HepG2 (cell line): ENCODE measurements at regions not wholly inside any gene's neighbourhood (a gene's known extent, or its start where the extent isn't known, plus 50 kb on each side); places are given as distances from the start of the nearest gene placed in this dataset.
A peak's percentile ranks its signal among the peaks of the same experiment; 100 is the strongest.

Source experiments
- ATF7-NPFF ChIP-seq: sonication (generic); formaldehyde crosslinking; IDR thresholded peaks from 2 replicates; pipeline ENCODE4 v1.8.1; 2023; ENCODE audit warnings: mild to moderate bottlenecking, low read depth, missing genetic modification reagents, moderate library complexity
- CCDC6 ChIP-seq: sonication (generic); formaldehyde crosslinking; IDR thresholded peaks from 2 replicates; pipeline ENCODE4 v1.8.1; 2022; ENCODE audit warnings: mild to moderate bottlenecking, missing genetic modification reagents, moderate library complexity
- CEBPB ChIP-seq: IDR thresholded peaks from 2 replicates; pipeline ENCODE4 v1.6.1; 2011; ENCODE audit warnings: low read depth, low read length, improper control_type of control experiment, borderline replicate concordance
- CENPBD1 ChIP-seq: sonication (generic); formaldehyde crosslinking; IDR thresholded peaks from 2 replicates; pipeline ENCODE4 v1.8.0; 2022; ENCODE audit warnings: missing genetic modification reagents, low read depth, mild to moderate bottlenecking, borderline replicate concordance
- GATA4 ChIP-seq: sonication (generic); IDR thresholded peaks from 2 replicates; pipeline ENCODE4 v1.6.1; 2016; ENCODE audit warnings: antibody characterized with exemption, low read depth, borderline replicate concordance
- PCBP2 ChIP-seq: fragments of 200-400 bp; formaldehyde crosslinking; optimal IDR thresholded peaks from 2 replicates; pipeline ENCODE3; 2018; ENCODE audit warnings: low read length, low read depth; ENCODE audit not compliant: poor library complexity, severe bottlenecking
- RNF219 ChIP-seq: sonication (generic); formaldehyde crosslinking; IDR thresholded peaks from 2 replicates; pipeline ENCODE4 v1.5.0; 2020; ENCODE audit warnings: mild to moderate bottlenecking, missing genetic modification reagents
- SYNCRIP ChIP-seq: fragments of 200-400 bp; formaldehyde crosslinking; IDR thresholded peaks from 2 replicates; pipeline ENCODE4 v1.6.1; 2018; ENCODE audit warnings: mild to moderate bottlenecking, low read depth, low read length; ENCODE audit not compliant: insufficient read depth
- ZHX2 ChIP-seq, 2 experiments: sonication (generic) in 1 of 2; formaldehyde crosslinking in 1 of 2; IDR thresholded peaks; 2 replicates each; pipeline versions ENCODE4 v1.6.1 to v1.9.0; 2014 to 2022; ENCODE audit warnings: antibody characterized with exemption in 1 of 2, borderline replicate concordance in 1 of 2, inconsistent platforms in 1 of 2, low read depth in 1 of 2, missing genetic modification reagents in 1 of 2
- ZNF101 ChIP-seq: sonication (generic); formaldehyde crosslinking; IDR thresholded peaks from 2 replicates; pipeline ENCODE4 v1.4.0; 2020; ENCODE audit warnings: mild to moderate bottlenecking, low read depth, missing genetic modification reagents, borderline replicate concordance
- ZNF382 ChIP-seq: sonication (generic); formaldehyde crosslinking; IDR thresholded peaks from 2 replicates; pipeline ENCODE4 v1.5.0; 2020; ENCODE audit warnings: missing genetic modification reagents, mild to moderate bottlenecking, borderline replicate concordance
- ZNF619 ChIP-seq: sonication (generic); formaldehyde crosslinking; IDR thresholded peaks from 2 replicates; pipeline ENCODE4 v1.4.0; 2020; ENCODE audit warnings: mild to moderate bottlenecking, missing genetic modification reagents
- TF ChIP-seq, protein P1 (sequence below): IDR thresholded peaks from 2 replicates; pipeline ENCODE4 v1.6.1; 2018; ENCODE audit warnings: missing genetic modification reagents
- TF ChIP-seq, protein P2 (sequence below): sonication (generic); formaldehyde crosslinking; IDR thresholded peaks from 2 replicates; pipeline ENCODE4 v1.4.0; 2020; ENCODE audit warnings: missing genetic modification reagents, borderline replicate concordance

DNA sequence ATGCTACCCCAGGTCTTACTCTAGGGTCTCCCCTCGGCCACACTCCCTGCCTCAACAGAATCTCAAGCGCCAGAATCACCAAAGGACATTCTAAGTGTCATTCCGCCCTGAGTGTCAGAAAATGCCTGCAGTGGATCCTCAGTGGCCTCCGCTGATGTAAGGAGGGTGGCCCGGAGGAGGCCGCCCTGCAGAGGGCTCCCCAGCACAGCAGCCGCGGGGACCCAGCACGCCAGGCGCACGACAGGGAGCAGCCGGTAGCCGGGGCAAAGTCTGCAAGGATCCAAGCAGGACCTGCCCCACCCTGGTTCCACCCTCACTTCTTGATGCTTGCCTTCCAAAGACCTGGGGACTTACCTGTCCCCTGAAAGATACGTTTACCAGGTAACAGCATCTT, 54.2 kb upstream of the ID2 start (continued):
- TF ChIP-seq, protein P1, sequence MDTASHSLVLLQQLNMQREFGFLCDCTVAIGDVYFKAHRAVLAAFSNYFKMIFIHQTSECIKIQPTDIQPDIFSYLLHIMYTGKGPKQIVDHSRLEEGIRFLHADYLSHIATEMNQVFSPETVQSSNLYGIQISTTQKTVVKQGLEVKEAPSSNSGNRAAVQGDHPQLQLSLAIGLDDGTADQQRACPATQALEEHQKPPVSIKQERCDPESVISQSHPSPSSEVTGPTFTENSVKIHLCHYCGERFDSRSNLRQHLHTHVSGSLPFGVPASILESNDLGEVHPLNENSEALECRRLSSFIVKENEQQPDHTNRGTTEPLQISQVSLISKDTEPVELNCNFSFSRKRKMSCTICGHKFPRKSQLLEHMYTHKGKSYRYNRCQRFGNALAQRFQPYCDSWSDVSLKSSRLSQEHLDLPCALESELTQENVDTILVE (CRISPR knock-in tag): peak; percentile 63; the same call in 1 of the 2 replicates
- TF ChIP-seq ZNF619 (CRISPR knock-in tag) (no peak), CCDC6 (CRISPR knock-in tag) (no peak), RNF219 (CRISPR knock-in tag) (no peak), GATA4 (no peak), CEBPB (0 out of 2 replicates have a peak, but pooled peaks have one; percentile 5), CENPBD1 (no peak), ZNF101 (CRISPR knock-in tag) (no peak), ZHX2 (IDR thresholded peaks at IDR 0.05; ENCODE audit: low read depth) (no peak), ZHX2 (CRISPR knock-in tag; IDR thresholded peaks at IDR 0.05; ENCODE audit: borderline replicate concordance) (no peak), ZNF382 (no peak), PCBP2 (no peak), SYNCRIP (no peak), ATF7-NPFF (no peak)
- TF ChIP-seq, protein P2, sequence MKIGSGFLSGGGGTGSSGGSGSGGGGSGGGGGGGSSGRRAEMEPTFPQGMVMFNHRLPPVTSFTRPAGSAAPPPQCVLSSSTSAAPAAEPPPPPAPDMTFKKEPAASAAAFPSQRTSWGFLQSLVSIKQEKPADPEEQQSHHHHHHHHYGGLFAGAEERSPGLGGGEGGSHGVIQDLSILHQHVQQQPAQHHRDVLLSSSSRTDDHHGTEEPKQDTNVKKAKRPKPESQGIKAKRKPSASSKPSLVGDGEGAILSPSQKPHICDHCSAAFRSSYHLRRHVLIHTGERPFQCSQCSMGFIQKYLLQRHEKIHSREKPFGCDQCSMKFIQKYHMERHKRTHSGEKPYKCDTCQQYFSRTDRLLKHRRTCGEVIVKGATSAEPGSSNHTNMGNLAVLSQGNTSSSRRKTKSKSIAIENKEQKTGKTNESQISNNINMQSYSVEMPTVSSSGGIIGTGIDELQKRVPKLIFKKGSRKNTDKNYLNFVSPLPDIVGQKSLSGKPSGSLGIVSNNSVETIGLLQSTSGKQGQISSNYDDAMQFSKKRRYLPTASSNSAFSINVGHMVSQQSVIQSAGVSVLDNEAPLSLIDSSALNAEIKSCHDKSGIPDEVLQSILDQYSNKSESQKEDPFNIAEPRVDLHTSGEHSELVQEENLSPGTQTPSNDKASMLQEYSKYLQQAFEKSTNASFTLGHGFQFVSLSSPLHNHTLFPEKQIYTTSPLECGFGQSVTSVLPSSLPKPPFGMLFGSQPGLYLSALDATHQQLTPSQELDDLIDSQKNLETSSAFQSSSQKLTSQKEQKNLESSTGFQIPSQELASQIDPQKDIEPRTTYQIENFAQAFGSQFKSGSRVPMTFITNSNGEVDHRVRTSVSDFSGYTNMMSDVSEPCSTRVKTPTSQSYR (CRISPR knock-in tag): peak; percentile 20; the same call in 1 of the 2 replicates
